Right lobe of liver (tissue), 4 donors: ENCODE measurements at regions not wholly inside any gene's neighbourhood (a gene's known extent, or its start where the extent isn't known, plus 50 kb on each side); places are given as distances from the start of the nearest gene placed in this dataset.

Experiments used
- CTCF ChIP-seq, 4 donors: fragments of 200-600 bp in 3 of 4; fragments of 450-650 bp in 1 of 4; IDR thresholded peaks; one replicate each; pipeline versions ENCODE4 v1.5.1 to v1.8.0; 2016 to 2022; ENCODE audit warnings: antibody characterized with exemption in 4 of 4, mild to moderate bottlenecking in 2 of 4
- POLR2A ChIP-seq: fragments of 450-650 bp; IDR thresholded peaks from one replicate; pipeline ENCODE4 v1.6.1; 2017; ENCODE audit warnings: antibody characterized with exemption, mild to moderate bottlenecking
- donor health status: DM: no; HTN: no; CAD: no.
- donor health status: DM: no; HTN: no; CAD: no.
- donor health status: DM: no; HTN: yes; CAD: no.

- TF ChIP-seq POLR2A (no peak), CTCF (IDR thresholded peaks at IDR 0.05) (no peak)
Measured at GRCh38 chr15:84402856-84403608, 167.5 kb downstream of the GOLGA6L4 start.
